B cell (primary cell): ENCODE measurements at regions not wholly inside any gene's neighbourhood (a gene's known extent, or its start where the extent isn't known, plus 50 kb on each side); places are given as distances from the start of the nearest gene placed in this dataset.

Source experiments
- ATAC-seq: fragments of 200-7000 bp; cut with Tn5 transposase; one replicate; pipeline ENCODE4 v1.10.0; 2021; ENCODE audit warnings: low read depth, mild to moderate bottlenecking, moderate number of reproducible peaks, moderate library complexity
- CTCF ChIA-PET: fragments of 350-600 bp; sonication (Branson Sonifier 250); formaldehyde crosslinking; loops from one replicate; lab custom pipeline; 2021; ENCODE audit warnings: antibody characterized with exemption, inconsistent platforms; lab: Charles Lee
- POLR2A ChIA-PET: fragments of 350-600 bp; sonication (Branson Sonifier 250); formaldehyde crosslinking; loops from one replicate; lab custom pipeline; 2021; ENCODE audit warnings: antibody characterized with exemption; lab: Charles Lee
- DNase-seq: peaks from one replicate; pipeline ENCODE4 v3.0.0; 2013
- H2AFZ ChIP-seq: 2 replicates; pipeline ENCODE4 v1.6.1; 2012; ENCODE audit warnings: mild to moderate bottlenecking, low read depth, low read length; ENCODE audit not compliant: insufficient read depth, poor library complexity, severe bottlenecking
- H3K27ac ChIP-seq, 2 donors: 1 replicate in 1 of 2; 2 replicates in 1 of 2; pipeline ENCODE4 v1.5.1; 2012 to 2013; ENCODE audit warnings: low read length in 2 of 2, mild to moderate bottlenecking in 2 of 2, moderate library complexity in 1 of 2
- H3K27me3 ChIP-seq, 4 experiments: fragments of 200-600 bp in 1 of 4; sonication (generic) in 1 of 4; replicated peaks in 1 of 4; 1 replicate in 2 of 4; 2 replicates in 2 of 4; pipeline versions ENCODE4 v1.6.1 to v1.7.0; 2013 to 2016; ENCODE audit warnings: low read length in 3 of 4, mild to moderate bottlenecking in 2 of 4, mixed read lengths in 1 of 4, moderate library complexity in 1 of 4; ENCODE audit not compliant: insufficient read depth in 4 of 4, control insufficient read depth in 3 of 4; ENCODE audit errors: control extremely low read depth in 1 of 4
- H3K36me3 ChIP-seq, 2 experiments: replicated peaks in 1 of 2; 1 replicate in 1 of 2; 2 replicates in 1 of 2; pipeline versions ENCODE4 v1.6.1 to v1.7.1; 2013; ENCODE audit warnings: low read length in 1 of 2; ENCODE audit not compliant: insufficient read depth in 2 of 2, control insufficient read depth in 1 of 2; ENCODE audit errors: control extremely low read depth in 1 of 2, extremely low read depth in 1 of 2
- H3K4me1 ChIP-seq, 2 donors: fragments of 200-600 bp in 1 of 2; sonication (generic) in 1 of 2; 1 replicate in 1 of 2; 2 replicates in 1 of 2; pipeline versions ENCODE4 v1.5.1 to v1.6.1; 2013 to 2017; ENCODE audit warnings: low read length in 2 of 2; ENCODE audit not compliant: control insufficient read depth in 2 of 2, insufficient read depth in 2 of 2
- H3K4me2 ChIP-seq: replicated peaks from 2 replicates; pipeline ENCODE3; 2012; ENCODE audit warnings: mild to moderate bottlenecking, low read depth, low read length; ENCODE audit not compliant: poor library complexity, severe bottlenecking
- H3K4me3 ChIP-seq, 5 experiments: fragments of 200-600 bp in 1 of 5; sonication (generic) in 1 of 5; 1 replicate in 3 of 5; 2 replicates in 2 of 5; pipeline versions ENCODE4 v1.5.1 to v1.7.0; 2011 to 2016; ENCODE audit warnings: low read length in 4 of 5, mild to moderate bottlenecking in 4 of 5, low read depth in 2 of 5, control low read depth in 1 of 5, moderate library complexity in 1 of 5; ENCODE audit not compliant: insufficient read depth in 1 of 5; ENCODE audit errors: control extremely low read depth in 1 of 5, extremely low read depth in 1 of 5
- H3K79me2 ChIP-seq: fragments of 200-600 bp; sonication (generic); one replicate; pipeline ENCODE4 v1.6.0; 2016; ENCODE audit warnings: low read length; ENCODE audit not compliant: control insufficient read depth, insufficient read depth
- H3K9ac ChIP-seq: fragments of 200-600 bp; sonication (generic); 2 replicates; pipeline ENCODE4 v1.6.1; 2017; ENCODE audit warnings: mild to moderate bottlenecking, low read length, moderate library complexity
- H3K9me3 ChIP-seq, 3 donors: one replicate each; pipeline versions ENCODE4 v1.6.1 to v1.7.1; 2013; ENCODE audit warnings: low read length in 2 of 3; ENCODE audit not compliant: control insufficient read depth in 2 of 3, insufficient read depth in 1 of 3; ENCODE audit errors: control extremely low read depth in 1 of 3
- H4K20me1 ChIP-seq: 2 replicates; pipeline ENCODE4 v1.6.0; 2012; ENCODE audit warnings: mild to moderate bottlenecking, low read length; ENCODE audit not compliant: insufficient read depth, control insufficient read depth, poor library complexity, severe bottlenecking
- H3K27ac Mint-ChIP-seq: one replicate; pipeline ENCODE4 v1.8.0; 2021; ENCODE audit warnings: mixed read lengths
- H3K27me3 Mint-ChIP-seq: one replicate; pipeline ENCODE4 v1.8.0; 2021; ENCODE audit warnings: mixed read lengths
- H3K4me1 Mint-ChIP-seq: one replicate; pipeline ENCODE4 v1.8.0; 2021; ENCODE audit warnings: mixed read lengths
- H3K4me3 Mint-ChIP-seq: one replicate; pipeline ENCODE4 v1.8.0; 2021; ENCODE audit warnings: mixed read lengths
- H3K9me3 Mint-ChIP-seq: one replicate; pipeline ENCODE4 v1.8.0; 2022; ENCODE audit warnings: mixed read lengths; ENCODE audit not compliant: insufficient read depth
- CTCF ChIP-seq: fragments of 200-600 bp; IDR thresholded peaks from one replicate; pipeline ENCODE4 v1.8.0; 2022; ENCODE audit warnings: antibody characterized with exemption, mild to moderate bottlenecking
- EZH2 ChIP-seq: IDR thresholded peaks from 2 replicates; pipeline ENCODE4 v1.6.1; 2012; ENCODE audit warnings: borderline replicate concordance, low read depth, mild to moderate bottlenecking, moderate library complexity, low read length; ENCODE audit not compliant: insufficient read depth, poor library complexity, severe bottlenecking
- WGBS: methylation state at CpG from one replicate; pipeline ENCODE4 v1.1.5; 2013; ENCODE audit warnings: missing lambda C conversion rate; ENCODE audit not compliant: insufficient coverage; 5-methylcytosine and 5-hydroxymethylcytosine counted together
- intact Hi-C: fragments of 100-400 bp; cut with micrococcal nuclease; formaldehyde crosslinking; loops from one replicate; pipeline ENCODE4 v1.10.0; 2022

DNA sequence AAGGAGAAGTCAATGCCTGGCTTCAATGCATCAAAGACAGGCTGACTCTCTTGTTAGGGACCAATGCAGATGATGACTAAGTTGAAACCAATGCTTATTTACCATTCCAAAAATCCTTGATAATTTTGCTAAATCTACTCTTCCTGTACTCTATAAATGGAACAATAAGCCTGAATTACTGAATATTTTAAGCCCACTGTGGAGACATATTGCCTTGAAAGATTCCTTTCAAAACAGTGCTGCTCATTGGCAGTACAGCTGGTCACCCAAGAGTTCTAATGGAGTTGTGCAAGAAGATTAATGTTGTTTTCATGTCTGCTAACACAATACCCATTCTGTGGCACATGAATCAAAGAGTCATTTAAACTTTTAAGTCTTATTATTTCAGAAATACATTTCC is 181.0 kb upstream of the CBLB start:
- Histone ChIP-seq H3K27me3 (no peaks in the 10 kb centered on the region), H3K36me3 (no peaks in the 10 kb centered on the region), H3K27ac (no peak overlapping the region), H3K79me2 (no peaks in the 10 kb centered on the region), H3K4me2 (no peak overlapping the region), H4K20me1 (no peaks in the 10 kb centered on the region), H2AFZ (no peak overlapping the region), H3K4me3 (no peak overlapping the region), H3K9me3 (no peaks in the 10 kb centered on the region), H3K4me1 (no peaks in the 10 kb centered on the region), H3K9ac (no peak overlapping the region)
- no peak for ATAC-seq
- TF ChIP-seq EZH2 (no peak), CTCF (no peak)
- peaks cover 2% of the 10 kb centered on the region for H3K9me3 Mint-ChIP-seq
- no peak for DNase-seq
- CTCF ChIA-PET = no interaction called here
- intact Hi-C loops = no loop called here
- no peak overlapping the region for H3K27ac Mint-ChIP-seq
- H3K27me3 Mint-ChIP-seq = no peaks in the 10 kb centered on the region
- no peaks in the 10 kb centered on the region for H3K4me1 Mint-ChIP-seq
- POLR2A ChIA-PET = no interaction called here
- no peak overlapping the region for H3K4me3 Mint-ChIP-seq

DNA sequence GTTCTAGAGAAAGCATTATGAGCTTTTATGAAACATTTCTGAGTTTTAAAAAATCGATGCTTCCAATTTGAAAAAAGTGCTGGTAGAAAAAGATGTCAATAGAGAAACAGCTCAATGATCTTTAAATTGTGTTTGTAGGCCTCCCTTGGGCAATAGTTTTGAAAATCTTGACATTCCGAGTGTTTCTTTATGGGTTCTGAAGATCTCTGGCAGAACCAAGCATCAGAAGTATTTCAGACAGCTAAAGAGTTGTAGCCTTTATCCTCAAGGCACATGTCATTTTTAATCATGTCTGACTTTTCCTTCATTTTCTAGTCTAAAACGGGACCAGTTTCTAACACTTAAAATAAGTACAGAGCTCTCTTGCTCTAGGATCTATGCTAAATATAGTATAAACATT is 188.1 kb upstream of the CBLB start:
- no peaks in the 10 kb centered on the region for H3K27me3 Mint-ChIP-seq
- Histone ChIP-seq H3K9ac (no peak overlapping the region), H3K27me3 (no peaks in the 10 kb centered on the region), H2AFZ (no peak overlapping the region), H3K9me3 (peaks cover 0 to 2% (median 0%) of the 10 kb centered on the region in 3 donors), H3K4me1 (no peaks in the 10 kb centered on the region), H3K36me3 (no peaks in the 10 kb centered on the region), H4K20me1 (no peaks in the 10 kb centered on the region), H3K27ac (no peak overlapping the region), H3K4me3 (no peak overlapping the region), H3K4me2 (no peak overlapping the region), H3K79me2 (no peaks in the 10 kb centered on the region)
- 96% methylated on average over 2 of the region's 3 CpGs for WGBS
- CTCF ChIA-PET = no interaction called here
- DNase-seq (no peak), ATAC-seq (no peak)
- TF ChIP-seq EZH2 (no peak), CTCF (no peak)
- H3K4me3 Mint-ChIP-seq = no peak overlapping the region
- no peaks in the 10 kb centered on the region for H3K4me1 Mint-ChIP-seq
- intact Hi-C loops = no loop called here
- POLR2A ChIA-PET = no interaction called here
- no peaks in the 10 kb centered on the region for H3K9me3 Mint-ChIP-seq
- no peak overlapping the region for H3K27ac Mint-ChIP-seq
